Adipocyte (in vitro differentiated cells): ENCODE measurements at regions not wholly inside any gene's neighbourhood (a gene's known extent, or its start where the extent isn't known, plus 50 kb on each side); places are given as distances from the start of the nearest gene placed in this dataset.

Source experiments
- DNase-seq: peaks from one replicate; pipeline ENCODE4 v3.0.0-alpha.2; 2015; ENCODE audit warnings: low read depth
- H3K27me3 ChIP-seq: replicated peaks from 2 replicates; pipeline ENCODE4 v1.7.0; 2013; ENCODE audit warnings: mild to moderate bottlenecking, low read length, moderate library complexity; ENCODE audit not compliant: control insufficient read depth, insufficient read depth
- H3K36me3 ChIP-seq: 2 replicates; pipeline ENCODE4 v1.7.0; 2013; ENCODE audit warnings: low read length, mild to moderate bottlenecking, moderate library complexity; ENCODE audit not compliant: control insufficient read depth, insufficient read depth, severe bottlenecking
- H3K4me1 ChIP-seq: 2 replicates; pipeline ENCODE4 v1.7.0; 2013; ENCODE audit warnings: mild to moderate bottlenecking, low read length, moderate library complexity; ENCODE audit not compliant: control insufficient read depth, insufficient read depth
- H3K4me3 ChIP-seq: 2 replicates; pipeline ENCODE4 v1.7.0; 2013; ENCODE audit warnings: mild to moderate bottlenecking, low read length, moderate library complexity
- H3K9ac ChIP-seq: 2 replicates; pipeline ENCODE4 v1.7.0; 2013; ENCODE audit warnings: mild to moderate bottlenecking, low read length, moderate library complexity
- H3K9me3 ChIP-seq: 2 replicates; pipeline ENCODE4 v1.7.0; 2013; ENCODE audit warnings: mild to moderate bottlenecking, low read length, moderate library complexity; ENCODE audit not compliant: control insufficient read depth

DNA sequence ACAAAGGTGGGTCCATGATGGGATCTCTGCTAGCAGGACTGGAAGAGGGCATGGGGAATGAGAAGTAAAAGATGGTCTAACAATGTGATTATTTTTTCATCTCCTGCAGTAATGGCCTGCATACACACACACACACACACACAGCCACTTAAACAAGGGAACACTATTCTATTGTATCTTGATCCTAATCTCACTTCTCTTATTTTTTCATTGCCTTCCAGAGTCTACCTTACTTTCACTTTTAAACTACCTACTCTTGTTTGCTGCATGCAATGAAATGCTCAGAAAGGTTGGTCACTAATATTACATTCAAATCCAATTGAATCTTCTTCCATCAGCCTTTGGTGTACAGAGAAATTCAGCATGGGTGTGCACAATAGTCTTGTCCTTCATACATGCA lies 853.8 kb downstream of the IGSF11 start:
- Histone ChIP-seq H3K36me3 (no peaks in the 10 kb centered on the region), H3K4me1 (no peaks in the 10 kb centered on the region), H3K4me3 (no peak overlapping the region), H3K27me3 (no peaks in the 10 kb centered on the region), H3K9me3 (peaks cover 12% of the 10 kb centered on the region), H3K9ac (no peak overlapping the region)
- no peak for DNase-seq

DNA sequence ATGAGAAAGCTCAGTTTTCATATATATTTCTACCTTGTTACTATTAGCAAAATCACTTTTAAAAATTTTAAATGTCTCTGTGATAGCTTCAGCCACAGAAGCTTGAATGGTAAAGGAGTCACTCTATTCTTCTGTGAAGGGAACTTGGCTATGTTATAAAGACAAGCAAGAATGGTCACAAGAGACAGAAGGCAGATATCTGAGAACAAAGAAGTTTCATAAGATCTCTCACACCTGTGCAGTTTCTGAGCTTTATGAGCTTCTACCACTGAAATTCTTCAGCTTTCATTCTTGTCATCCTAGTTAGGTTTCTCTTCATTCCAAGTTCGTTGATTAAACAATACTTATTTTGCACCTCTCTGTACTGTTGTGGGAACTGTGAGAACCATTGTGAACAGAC lies 853.4 kb downstream of the IGSF11 start:
- Histone ChIP-seq H3K27me3 (no peaks in the 10 kb centered on the region), H3K9ac (no peak overlapping the region), H3K9me3 (peaks cover 12% of the 10 kb centered on the region), H3K4me3 (no peak overlapping the region), H3K36me3 (no peaks in the 10 kb centered on the region), H3K4me1 (no peaks in the 10 kb centered on the region)
- DNase-seq: no peak

DNA sequence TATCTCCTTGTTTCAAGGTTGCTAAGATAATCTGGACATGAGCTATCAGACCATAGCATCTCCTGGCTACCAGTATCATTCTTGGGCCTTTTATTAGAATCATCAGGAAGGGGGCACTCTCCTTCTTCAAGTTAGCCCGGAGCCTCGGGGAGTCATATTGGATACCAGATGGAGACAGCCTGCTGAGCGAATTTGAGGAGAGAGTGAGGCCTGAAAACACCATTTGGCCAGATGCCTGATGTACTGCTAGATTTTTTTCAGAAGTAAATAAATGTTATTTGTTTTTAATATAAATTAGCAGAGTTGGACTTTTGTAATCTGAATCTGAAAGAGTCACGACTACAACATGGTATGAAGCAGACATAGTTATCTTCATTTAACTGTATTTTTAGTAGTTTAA lies 848.6 kb downstream of the IGSF11 start:
- no peaks in the 10 kb centered on the region for H3K4me1 ChIP-seq
- H3K9ac ChIP-seq: no peak overlapping the region
- H3K36me3 ChIP-seq: no peaks in the 10 kb centered on the region
- H3K4me3 ChIP-seq: no peak overlapping the region
- peaks cover 12% of the 10 kb centered on the region for H3K9me3 ChIP-seq
- no peaks in the 10 kb centered on the region for H3K27me3 ChIP-seq
- DNase-seq: no peak

DNA sequence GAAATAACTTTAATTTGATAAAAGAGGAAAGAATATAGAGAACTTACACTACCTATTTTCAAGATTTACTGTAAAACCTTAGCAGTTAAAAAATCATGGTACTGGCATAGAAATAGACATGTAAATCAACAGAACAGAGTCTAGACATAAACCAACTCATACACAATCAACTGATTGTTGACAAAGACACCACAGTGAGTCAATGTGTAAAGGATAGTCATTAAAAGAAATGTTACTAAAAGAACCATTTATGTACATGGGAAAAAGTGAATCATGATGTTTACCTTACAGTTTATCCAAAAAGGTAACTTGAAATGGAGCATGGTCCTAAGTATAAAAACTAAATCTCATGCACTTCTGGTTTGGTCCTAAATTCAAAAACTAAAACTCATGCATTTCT lies 847.4 kb downstream of the IGSF11 start:
- no peak for DNase-seq
- Histone ChIP-seq H3K9ac (no peak overlapping the region), H3K36me3 (no peaks in the 10 kb centered on the region), H3K4me1 (no peaks in the 10 kb centered on the region), H3K9me3 (peaks cover 17% of the 10 kb centered on the region), H3K27me3 (no peaks in the 10 kb centered on the region), H3K4me3 (no peak overlapping the region)

DNA sequence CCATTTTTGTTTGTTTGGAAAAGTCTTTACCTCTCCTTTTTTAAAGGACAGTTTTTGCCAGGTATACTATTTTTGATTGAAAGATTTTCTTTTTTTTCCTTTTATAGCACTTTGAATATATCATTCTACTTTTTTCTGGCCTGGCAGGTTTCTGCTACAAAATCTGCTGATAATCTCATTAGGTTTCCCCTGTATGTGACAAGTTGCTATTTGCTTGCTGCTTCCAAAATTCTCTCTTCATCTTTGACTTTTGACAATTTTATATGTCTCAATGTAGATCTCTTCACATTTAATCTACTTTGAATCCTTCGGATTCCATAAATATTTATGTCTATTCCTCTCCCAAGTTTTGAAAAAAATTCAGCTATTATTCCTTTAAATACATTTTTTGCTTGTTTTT lies 838.5 kb downstream of the IGSF11 start:
- H3K4me1 ChIP-seq: no peaks in the 10 kb centered on the region
- H3K36me3 ChIP-seq: no peaks in the 10 kb centered on the region
- H3K9ac ChIP-seq: no peak overlapping the region
- DNase-seq: no peak
- H3K27me3 ChIP-seq: no peaks in the 10 kb centered on the region
- H3K9me3 ChIP-seq: peaks cover 54% of the 10 kb centered on the region
- H3K4me3 ChIP-seq: no peak overlapping the region

DNA sequence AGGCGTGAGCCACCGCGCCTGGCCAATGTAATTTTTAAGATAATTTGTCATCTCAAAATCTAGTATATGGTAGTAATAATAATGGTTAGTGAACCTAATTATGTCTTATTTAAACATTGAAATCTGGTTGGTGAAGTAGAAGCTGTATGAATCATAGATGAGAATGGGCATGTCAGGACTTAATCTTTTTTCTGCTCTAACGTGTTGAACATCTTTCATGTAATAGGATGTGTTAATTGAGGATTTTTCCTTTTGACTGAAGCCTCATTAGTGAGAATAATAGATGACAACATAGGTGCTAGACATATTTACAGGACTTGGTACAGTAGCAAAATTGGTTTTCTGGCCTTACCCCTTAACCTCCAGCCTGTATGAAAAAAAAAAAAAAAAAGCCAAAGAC lies 835.6 kb downstream of the IGSF11 start:
- DNase-seq: no peak
- Histone ChIP-seq H3K4me1 (no peaks in the 10 kb centered on the region), H3K9ac (no peak overlapping the region), H3K36me3 (no peaks in the 10 kb centered on the region), H3K27me3 (no peaks in the 10 kb centered on the region), H3K4me3 (no peak overlapping the region), H3K9me3 (peaks cover 52% of the 10 kb centered on the region)

DNA sequence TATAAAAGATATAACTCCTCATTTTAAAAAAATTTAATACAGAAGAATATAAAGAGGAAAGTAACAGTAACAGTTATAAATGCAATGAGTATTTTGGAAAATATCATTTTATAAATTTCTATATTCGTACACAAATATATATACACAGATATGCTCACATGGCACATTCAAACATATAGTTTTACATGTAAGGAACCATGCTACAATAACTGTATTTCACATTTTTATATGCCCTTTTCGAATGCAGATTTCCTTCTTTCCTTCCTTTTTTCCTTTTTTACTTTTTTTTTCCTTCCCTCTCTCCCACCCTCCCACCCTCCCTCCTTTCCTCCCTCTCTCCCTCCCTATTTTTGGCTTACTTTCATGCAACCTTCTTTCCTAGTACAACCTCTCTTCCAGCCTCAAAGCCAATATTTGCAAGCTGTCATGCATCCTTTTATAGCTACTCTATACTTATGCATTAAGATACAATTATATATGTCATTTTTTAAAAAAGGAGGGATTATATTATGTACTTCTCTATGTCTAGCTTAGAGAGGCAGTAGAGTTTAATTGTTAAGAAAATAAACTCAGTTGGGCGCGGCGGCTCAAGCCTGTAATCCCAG lies 830.5 kb downstream of the IGSF11 start:
- H3K9me3 ChIP-seq: peaks cover 25% of the 10 kb centered on the region
- no peaks in the 10 kb centered on the region for H3K36me3 ChIP-seq
- no peak overlapping the region for H3K9ac ChIP-seq
- no peak overlapping the region for H3K4me3 ChIP-seq
- no peak for DNase-seq
- no peaks in the 10 kb centered on the region for H3K4me1 ChIP-seq
- no peaks in the 10 kb centered on the region for H3K27me3 ChIP-seq

DNA sequence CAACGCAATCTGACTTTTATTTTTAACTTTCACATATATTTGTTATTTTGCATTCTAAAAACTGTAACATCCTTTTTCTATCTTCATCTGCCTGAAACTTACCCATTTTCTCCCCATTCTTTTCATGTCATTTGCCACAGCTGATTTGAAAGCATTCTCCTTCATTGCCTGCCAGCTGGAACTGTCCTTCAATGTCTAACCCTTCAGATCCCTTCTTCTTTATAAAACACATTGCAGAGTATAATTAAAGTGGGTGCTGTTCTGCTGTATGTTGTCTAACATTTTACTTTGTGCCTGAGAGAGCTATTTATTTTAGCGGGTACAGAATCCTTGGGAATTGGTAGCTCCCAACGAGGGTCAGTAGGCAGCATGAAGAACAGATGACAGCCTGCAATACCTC lies 827.4 kb downstream of the IGSF11 start:
- H3K27me3 ChIP-seq: no peaks in the 10 kb centered on the region
- no peaks in the 10 kb centered on the region for H3K36me3 ChIP-seq
- H3K4me3 ChIP-seq: no peak overlapping the region
- no peak for DNase-seq
- H3K9ac ChIP-seq: no peak overlapping the region
- no peaks in the 10 kb centered on the region for H3K9me3 ChIP-seq
- no peaks in the 10 kb centered on the region for H3K4me1 ChIP-seq

DNA sequence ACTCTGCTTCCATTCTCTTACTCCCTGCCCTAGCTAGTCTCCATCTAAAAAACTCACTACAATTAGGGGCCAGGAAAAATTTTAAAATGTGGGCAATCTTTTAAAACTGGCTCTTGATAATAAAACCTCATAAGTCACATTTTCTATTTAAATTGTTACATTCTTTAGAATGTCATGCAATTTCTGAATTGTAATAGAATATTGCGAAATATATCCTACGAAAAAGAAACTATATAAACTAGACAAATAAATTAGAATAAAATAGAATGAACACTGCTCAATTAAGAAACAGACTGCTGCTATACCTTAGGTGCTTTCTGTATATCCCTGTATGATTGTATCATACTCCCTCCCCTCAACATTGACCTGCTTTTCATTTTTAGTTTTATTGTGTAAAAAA lies 826.0 kb downstream of the IGSF11 start:
- no peak for DNase-seq
- Histone ChIP-seq H3K9me3 (no peaks in the 10 kb centered on the region), H3K9ac (no peak overlapping the region), H3K4me3 (no peak overlapping the region), H3K36me3 (no peaks in the 10 kb centered on the region), H3K27me3 (no peaks in the 10 kb centered on the region), H3K4me1 (no peaks in the 10 kb centered on the region)

DNA sequence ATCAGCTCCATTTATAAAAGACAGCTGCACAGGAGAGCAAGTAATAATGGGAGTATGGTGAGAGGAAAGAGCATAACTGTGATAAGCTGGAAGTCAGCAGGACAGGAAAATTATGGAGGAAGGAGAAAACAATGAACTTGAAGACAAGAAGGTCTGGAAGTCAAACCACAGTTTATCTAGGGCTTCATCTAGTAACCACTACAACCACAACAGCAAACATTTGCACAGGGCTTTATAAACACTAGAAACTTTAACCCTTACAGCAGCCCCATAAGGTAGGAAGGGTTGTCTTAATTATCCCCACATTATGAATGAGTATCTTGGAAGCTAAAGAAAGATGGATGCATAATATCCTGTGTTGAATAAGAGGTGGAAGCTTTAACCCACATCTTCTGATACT lies 820.8 kb downstream of the IGSF11 start:
- Histone ChIP-seq H3K4me1 (no peaks in the 10 kb centered on the region), H3K9ac (no peak overlapping the region), H3K4me3 (no peak overlapping the region), H3K9me3 (no peaks in the 10 kb centered on the region), H3K36me3 (no peaks in the 10 kb centered on the region), H3K27me3 (no peaks in the 10 kb centered on the region)
- DNase-seq: no peak

DNA sequence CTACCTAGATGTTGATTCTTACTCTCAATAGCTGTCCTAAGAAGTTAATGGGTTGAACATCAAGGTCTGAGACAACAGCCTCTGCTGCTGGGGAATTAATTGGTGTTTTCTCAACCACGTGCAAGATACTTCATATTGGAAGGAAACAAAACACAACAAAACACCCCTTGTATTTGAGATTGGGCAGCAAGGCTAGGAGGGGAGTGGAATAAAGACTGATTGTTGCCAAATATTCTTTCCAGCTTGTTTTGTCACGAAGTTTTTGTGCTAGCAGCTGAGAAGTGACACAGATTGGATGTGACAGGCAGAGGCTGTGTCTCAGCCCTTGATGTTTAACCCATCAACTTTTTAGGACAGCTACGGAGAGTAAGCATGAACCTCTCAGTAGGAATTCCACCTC lies 808.4 kb downstream of the IGSF11 start:
- no peaks in the 10 kb centered on the region for H3K36me3 ChIP-seq
- H3K9me3 ChIP-seq: peaks cover 21% of the 10 kb centered on the region
- H3K9ac ChIP-seq: no peak overlapping the region
- H3K4me3 ChIP-seq: no peak overlapping the region
- H3K4me1 ChIP-seq: no peaks in the 10 kb centered on the region
- no peaks in the 10 kb centered on the region for H3K27me3 ChIP-seq
- DNase-seq: no peak

DNA sequence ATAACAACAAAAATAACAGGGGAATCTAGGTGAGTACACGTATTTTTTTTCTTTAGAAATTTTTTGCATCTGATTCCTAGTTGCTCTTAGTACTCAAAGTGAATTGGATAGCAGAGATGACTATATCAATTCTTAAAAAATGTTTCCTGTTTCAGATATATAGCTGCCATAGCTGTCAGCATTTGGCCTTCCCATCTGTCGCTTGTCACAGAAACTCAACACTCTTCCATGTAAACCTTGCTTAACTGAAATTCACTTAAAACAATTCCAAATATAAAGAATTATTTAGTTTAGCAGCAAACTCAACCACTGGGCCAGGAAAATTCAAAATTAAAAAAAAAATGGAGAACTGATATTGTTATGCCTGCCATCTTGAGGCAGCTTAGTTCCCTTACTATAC lies 807.5 kb downstream of the IGSF11 start:
- H3K4me1 ChIP-seq: no peaks in the 10 kb centered on the region
- DNase-seq: no peak
- peaks cover 12% of the 10 kb centered on the region for H3K9me3 ChIP-seq
- H3K27me3 ChIP-seq: no peaks in the 10 kb centered on the region
- H3K4me3 ChIP-seq: no peak overlapping the region
- H3K36me3 ChIP-seq: no peaks in the 10 kb centered on the region
- no peak overlapping the region for H3K9ac ChIP-seq
